GM19035 (cell line): ENCODE measurements at regions not wholly inside any gene's neighbourhood (a gene's known extent, or its start where the extent isn't known, plus 50 kb on each side); places are given as distances from the start of the nearest gene placed in this dataset.
"Not testable (repeated sequence)": the region's sequence is repeated elsewhere in the genome, so short reads cannot be mapped to it uniquely, and the experiment has no call there.

Experiments
- ATAC-seq: cut with Tn5 transposase; IDR thresholded peaks from one replicate; pipeline ENCODE4 v1.9.1; 2021; ENCODE audit not compliant: unreplicated experiment

DNA sequence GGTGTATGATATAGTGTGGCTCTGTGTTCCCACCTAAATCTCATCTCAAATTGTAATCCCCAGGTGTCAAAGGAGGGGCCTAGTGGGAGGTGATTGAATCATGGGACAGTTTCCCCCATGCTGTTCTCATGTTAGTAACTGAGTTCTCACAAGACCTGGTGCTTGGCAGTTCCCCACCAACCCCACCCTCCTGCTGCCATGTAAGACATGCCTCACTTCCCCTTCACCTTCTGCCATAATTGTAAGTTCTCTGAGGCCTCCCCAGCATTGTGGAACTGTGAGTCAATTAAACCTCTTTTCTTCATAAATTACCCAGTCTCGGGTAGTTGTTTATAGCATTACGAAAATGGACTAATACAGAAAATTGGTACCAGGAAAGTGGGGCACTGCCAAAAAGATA is 1705.3 kb downstream of the NCAM2 start:
- no peak for ATAC-seq

DNA sequence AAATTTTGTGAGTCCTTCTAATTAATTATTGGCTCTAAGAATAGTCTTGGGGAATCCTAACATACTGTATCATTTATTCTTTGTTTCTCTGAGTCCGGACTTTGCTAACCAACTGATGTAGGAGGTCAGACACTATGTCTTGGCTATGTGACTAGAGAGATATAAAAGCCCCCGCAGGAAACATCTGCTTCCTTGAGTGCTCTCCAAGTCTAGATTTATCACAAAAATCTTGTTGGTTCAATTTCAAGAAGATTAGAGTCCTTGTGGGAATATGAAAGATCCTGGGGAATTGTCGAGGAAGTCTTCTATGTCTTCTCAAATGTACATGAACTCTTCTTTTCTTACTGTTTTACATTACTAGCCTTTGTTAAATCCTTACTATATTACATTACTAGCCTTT is 1712.5 kb downstream of the NCAM2 start:
- no peak for ATAC-seq

- no peak for ATAC-seq
Observed at GRCh38 chr21:22711636-22712035, 1713.4 kb downstream of the NCAM2 start.

DNA sequence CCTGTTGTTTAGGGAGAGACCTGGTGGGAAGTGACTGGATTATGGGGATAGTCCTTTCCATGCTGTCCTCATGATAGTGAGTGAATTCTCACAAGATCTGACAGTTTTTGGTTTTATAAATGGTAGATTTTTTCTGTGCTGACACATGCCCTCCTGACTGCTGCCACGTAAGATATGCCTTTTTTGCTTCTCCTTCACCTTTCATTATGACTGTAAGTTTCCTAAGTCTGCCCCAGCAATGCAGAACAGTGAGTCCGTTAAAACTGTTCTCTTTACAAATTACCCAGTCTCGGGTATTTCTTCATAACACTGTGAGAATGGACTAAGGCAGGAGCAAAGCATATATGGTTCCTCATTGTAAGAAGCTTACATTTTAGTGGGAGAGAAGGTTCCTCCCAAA is 1727.2 kb downstream of the NCAM2 start:
- ATAC-seq = no peak

DNA sequence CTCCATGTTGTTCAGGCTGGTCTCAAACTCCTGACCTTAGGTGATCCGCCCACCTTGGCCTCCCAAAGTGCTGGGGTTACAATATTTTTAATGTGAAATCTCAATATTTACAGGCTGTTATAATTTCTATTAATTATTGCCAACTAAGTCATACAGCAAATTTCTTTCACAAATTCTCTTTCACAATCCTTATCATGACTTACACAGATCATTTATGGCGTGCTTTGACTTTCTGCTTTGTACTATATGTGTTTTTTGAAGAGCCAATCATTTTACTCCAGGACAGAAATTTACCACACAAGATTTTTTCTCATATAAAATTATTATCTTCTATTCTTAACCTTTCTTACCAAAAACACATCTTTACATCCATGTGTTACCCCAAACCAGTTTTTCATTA is 1729.9 kb downstream of the NCAM2 start:
- ATAC-seq = no peak

DNA sequence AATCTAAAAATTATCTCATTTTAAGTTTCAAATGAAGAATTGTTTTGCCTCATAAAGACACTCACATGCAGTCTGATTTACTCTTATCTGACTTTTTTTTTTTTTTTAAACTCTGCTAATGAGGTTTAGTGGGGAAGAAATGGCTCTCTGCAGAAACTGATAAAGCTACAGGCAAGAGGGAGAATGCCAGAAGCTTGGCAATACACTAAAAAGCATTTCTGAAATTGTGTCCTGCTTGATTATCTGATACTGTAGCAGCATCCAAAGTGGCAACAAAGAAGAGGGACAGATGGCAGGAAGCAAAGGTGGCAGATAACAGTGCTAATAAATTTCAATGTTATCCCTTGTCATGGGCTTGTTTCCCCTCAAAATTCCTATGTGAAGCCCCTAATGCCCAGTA is 1744.9 kb downstream of the NCAM2 start:
- ATAC-seq = no peak

GRCh38 chr21:22754746-22755145 is 1756.5 kb downstream of the NCAM2 start:
- no peak for ATAC-seq

DNA sequence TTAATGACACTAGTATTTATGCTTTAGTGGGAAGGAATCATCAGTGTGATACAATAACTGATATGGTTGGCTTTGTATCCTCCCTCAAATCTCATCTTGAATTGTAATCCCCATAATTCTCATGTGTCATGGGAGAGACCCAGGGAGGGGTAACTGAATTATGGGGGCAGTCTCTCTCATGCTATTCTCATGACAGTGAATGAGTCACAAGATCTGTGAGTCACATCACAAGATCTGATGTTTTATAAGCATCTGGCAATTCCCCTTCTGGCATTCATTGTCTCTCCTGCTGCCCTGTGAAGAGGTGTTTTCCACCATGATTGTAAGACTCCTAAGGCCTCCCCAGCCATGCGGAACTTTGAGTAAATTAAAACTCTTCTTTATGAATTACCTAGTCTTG is 1760.3 kb downstream of the NCAM2 start:
- ATAC-seq = no peak

DNA sequence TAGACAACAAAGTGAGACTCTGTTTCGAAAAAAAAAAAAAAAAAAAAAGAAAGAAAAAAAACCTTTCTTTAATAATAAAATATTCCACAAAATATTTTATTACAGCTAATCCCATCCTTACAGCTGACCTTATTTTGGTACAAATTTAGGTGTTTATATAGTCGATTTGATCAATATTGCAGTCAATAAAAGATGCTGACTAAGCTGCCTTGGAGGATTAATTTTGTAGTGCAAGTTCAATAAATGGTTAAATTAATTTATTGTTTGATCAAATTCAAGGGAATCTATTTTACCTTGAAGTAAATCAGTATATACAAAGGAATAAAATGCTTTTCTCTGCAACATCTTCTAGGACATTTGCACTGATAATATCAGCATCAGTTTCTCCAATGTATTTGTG is 1764.3 kb downstream of the NCAM2 start:
- ATAC-seq = no peak

DNA sequence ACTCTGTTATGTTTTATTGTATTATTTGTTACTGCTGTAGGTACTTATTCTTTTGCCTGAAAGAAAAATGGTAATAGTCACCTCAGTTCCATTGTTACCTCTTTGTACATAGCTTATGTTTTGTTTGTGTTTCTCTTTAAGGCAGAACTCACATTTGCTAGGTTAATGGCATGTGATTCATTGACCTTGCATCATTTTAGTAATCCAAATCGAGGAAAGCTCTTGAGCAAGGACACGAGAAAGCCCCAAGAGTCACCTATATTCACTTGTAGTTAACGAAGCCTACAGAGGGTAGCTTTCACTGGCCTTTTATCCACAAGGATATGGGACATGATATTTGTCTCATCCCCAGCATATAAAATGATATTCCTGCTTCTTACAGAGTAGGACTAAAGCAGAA is 1765.2 kb downstream of the NCAM2 start:
- ATAC-seq = no peak

- no peak for ATAC-seq
Observed at GRCh38 chr21:22764222-22764621, 1766.0 kb downstream of the NCAM2 start.

DNA sequence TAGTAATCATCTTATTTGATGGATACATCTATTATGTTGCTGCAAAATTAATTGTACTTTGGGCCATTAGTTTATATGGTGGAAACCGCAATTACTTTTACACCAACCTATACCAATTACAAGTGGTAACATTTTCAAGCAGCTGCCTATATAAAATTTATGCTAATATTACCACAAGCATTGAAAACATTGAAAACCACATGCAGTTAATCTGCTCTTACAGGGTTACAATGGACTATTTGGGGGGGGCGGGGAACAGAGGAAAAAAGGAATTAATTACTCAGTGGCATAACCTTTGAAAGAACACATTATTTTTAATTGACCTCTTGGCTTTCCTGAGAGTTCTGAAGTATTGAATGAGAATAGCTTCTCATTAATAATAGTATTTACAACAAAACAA is 1793.2 kb downstream of the NCAM2 start:
- ATAC-seq = no peak

GRCh38 chr21:22791986-22792560 is 1793.9 kb downstream of the NCAM2 start:
- peak; percentile 60 for ATAC-seq

- no peak for ATAC-seq
Observed at GRCh38 chr21:22795091-22795490, 1796.9 kb downstream of the NCAM2 start.

DNA sequence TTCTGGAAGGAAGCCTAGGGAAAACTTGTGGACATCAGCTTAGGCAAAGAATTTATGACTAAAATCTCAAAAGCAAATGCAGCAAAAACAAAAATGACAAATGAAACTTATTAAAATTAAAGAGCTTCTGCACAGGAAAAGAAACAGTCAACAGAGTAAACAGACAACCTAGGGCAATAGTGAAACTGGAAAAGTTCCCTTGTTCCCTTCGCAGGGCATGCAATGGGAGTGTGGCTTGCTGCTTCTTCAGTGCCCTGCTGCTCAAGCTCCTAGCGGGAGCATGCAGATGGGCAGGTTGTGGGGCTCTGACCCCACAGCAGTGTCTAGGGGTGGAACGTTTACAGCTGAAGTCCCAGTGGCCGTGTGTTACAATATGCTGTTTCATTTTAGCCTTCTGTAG is 1797.4 kb downstream of the NCAM2 start:
- ATAC-seq = no peak

DNA sequence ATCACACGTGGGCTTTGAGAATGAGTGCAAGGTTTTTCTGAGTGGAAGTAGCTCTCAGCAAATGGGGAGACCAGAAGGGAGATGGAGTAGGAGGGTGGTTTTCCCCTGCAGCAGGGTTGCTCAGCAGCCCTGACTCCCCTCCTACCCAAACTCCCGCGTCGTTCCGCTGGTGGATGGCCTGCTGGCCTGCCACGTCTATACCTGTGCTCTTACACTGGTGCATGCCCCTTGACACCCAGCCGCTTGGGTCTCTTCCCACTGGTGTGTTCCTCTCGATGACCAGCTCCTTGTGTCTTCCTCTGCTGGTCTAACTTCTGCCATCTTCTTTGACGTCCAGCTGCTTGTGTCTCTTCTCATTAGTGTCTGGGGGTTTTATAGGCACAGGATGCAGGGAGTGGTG is 1797.9 kb downstream of the NCAM2 start:
- no peak for ATAC-seq

DNA sequence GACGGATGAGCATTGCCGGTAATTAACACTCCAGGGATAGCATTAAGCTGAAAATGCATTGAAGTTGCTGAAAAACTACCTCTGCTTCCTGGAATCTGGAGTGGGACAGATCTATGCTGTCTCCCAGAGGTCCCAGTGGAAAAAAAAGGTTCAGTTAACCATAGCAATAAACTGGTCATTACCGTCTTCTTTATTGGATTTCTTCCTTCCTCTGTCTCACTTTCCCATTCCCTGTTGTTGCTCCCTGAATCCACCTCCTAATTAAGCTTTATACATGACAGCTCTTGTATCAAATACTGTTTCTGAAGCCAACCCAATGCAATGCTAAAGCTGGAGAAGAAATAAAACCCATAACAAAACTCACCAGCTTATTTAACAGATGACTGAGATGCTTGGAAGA is 1805.9 kb downstream of the NCAM2 start:
- no peak for ATAC-seq

GRCh38 chr21:22806278-22806677 is 1808.1 kb downstream of the NCAM2 start:
- no peak for ATAC-seq

- no peak for ATAC-seq
Observed at GRCh38 chr21:22813201-22813600, 1815.0 kb downstream of the NCAM2 start.

GRCh38 chr21:22818681-22819485 is 1820.7 kb downstream of the NCAM2 start:
- not testable (repeated sequence) for ATAC-seq

- ATAC-seq = no peak
Observed at GRCh38 chr21:22827422-22827821, 1829.2 kb downstream of the NCAM2 start.

GRCh38 chr21:22842875-22843274 is 1844.7 kb downstream of the NCAM2 start:
- no peak for ATAC-seq

- ATAC-seq = no peak
Observed at GRCh38 chr21:22855581-22855980, 1857.4 kb downstream of the NCAM2 start.
